ENCODE measurements at regions not wholly inside any gene's neighbourhood (a gene's known extent, or its start where the extent isn't known, plus 50 kb on each side); places are given as distances from the start of the nearest gene placed in this dataset.

DNA sequence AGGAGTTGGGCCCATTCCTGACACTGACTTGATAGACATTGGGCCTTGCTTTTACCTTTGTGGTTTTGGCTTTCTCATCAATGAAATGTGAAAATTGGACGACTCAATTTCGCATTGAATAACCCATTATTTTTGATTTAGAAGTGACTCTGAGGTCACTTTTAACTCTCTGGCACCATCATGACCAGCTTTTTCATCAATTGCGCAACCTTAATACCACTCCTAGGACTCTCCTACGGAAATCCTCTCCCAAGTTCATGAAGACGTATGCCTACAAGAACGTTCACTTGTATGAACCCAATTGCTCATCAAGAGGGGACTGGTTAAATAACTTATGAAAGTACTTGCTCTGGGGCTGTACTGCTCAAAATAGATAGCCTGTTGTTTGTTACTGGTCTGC lies 86.7 kb upstream of the CHD6 start:
- Histone ChIP-seq H3K27me3 (replicated peaks in 1 of 4; ENCODE audit: control insufficient read depth in 3 of 4, extremely low read depth in 1 of 4, insufficient read depth in 3 of 4, low read length in 3 of 4) (no peaks in the 10 kb centered on the region), H3K79me1 (ENCODE audit: low read depth, low read length) (no peaks in the 10 kb centered on the region), H3K18ac (ENCODE audit: extremely low read depth, low read length) (no peak overlapping the region), H3K4me2 (ENCODE audit: insufficient read depth in 1 of 2, low read depth in 2 of 2, low read length in 2 of 2) (no peak overlapping the region), H4K20me1 (replicated peaks in 1 of 2; ENCODE audit: control insufficient read depth in 1 of 2, insufficient read depth in 2 of 2, low read length in 2 of 2) (no peaks in the 10 kb centered on the region), H3K9ac (replicated peaks in 1 of 4; ENCODE audit: extremely low read depth in 1 of 4, low read depth in 3 of 4, low read length in 3 of 4) (no peak overlapping the region), H3K23me2 (ENCODE audit: low read depth, low read length) (no peaks in the 10 kb centered on the region), H3K9me3 (ENCODE audit: insufficient read depth in 2 of 2, low read depth in 1 of 2, low read length in 1 of 2) (no peaks in the 10 kb centered on the region), H3K4me3 (ENCODE audit: extremely low read depth in 1 of 4, insufficient read depth in 2 of 4, low read depth in 3 of 4, low read length in 4 of 4) (no peak overlapping the region), H2BK15ac (ENCODE audit: low read length) (no peak overlapping the region), H2BK20ac (ENCODE audit: low read length) (no peak overlapping the region), H4K91ac (replicated peaks; ENCODE audit: insufficient read length, low read length) (no peak overlapping the region), H2BK5ac (ENCODE audit: low read depth, low read length) (no peak overlapping the region), H3K27ac (ENCODE audit: low read depth, low read length) (no peak overlapping the region), H3K4ac (replicated peaks; ENCODE audit: insufficient read length, low read depth, low read length) (no peak overlapping the region), H2AK5ac (ENCODE audit: low read depth, low read length) (no peak overlapping the region), H3K23ac (ENCODE audit: insufficient read length) (no peak overlapping the region), H4K8ac (ENCODE audit: extremely low read depth, insufficient read depth, low read length) (no peak overlapping the region), H3K4me1 (replicated peaks in 1 of 4; ENCODE audit: control insufficient read depth in 3 of 4, insufficient read depth in 4 of 4, low read length in 3 of 4) (peaks cover 0 to 4% (median 3%) of the 10 kb centered on the region in 4 experiments; a peak in 3 of 7 replicates), H3K56ac (replicated peaks; ENCODE audit: insufficient read length, low read depth, low read length) (no peak overlapping the region), H2BK120ac (replicated peaks; ENCODE audit: low read depth, low read length) (no peak overlapping the region), H3K36me3 (ENCODE audit: control insufficient read depth in 2 of 4, insufficient read depth in 4 of 4, low read length in 3 of 4) (no peaks in the 10 kb centered on the region), H2BK12ac (ENCODE audit: low read depth, low read length) (no peak overlapping the region), H3K79me2 (ENCODE audit: control insufficient read depth in 1 of 2, insufficient read depth in 2 of 2, low read length in 2 of 2) (no peaks in the 10 kb centered on the region), H3K14ac (ENCODE audit: insufficient read length) (no peak overlapping the region), H4K5ac (ENCODE audit: insufficient read length, low read depth, low read length) (no peak overlapping the region), H2AFZ (ENCODE audit: low read length) (no peak overlapping the region)
- CTCF ChIA-PET (ENCODE audit: partially characterized antibody): interaction anchor here (1.1 to 1.3 kb wide), 2 partner anchors 7 to 11 kb away, joined by 3 to 5 read pairs; no protein-coding TSS in a partner anchor
- WGBS, 2 experiments (ENCODE audit: extremely low coverage in 1 of 2, insufficient coverage in 1 of 2, insufficient read length in 1 of 2, insufficient replicate concordance in 2 of 2, low coverage in 1 of 2, low lambda C conversion rate in 2 of 2, missing lambda C conversion rate in 1 of 2): 91% methylated on average over 6 of the region's 6 CpGs; no CpG with 5 or more reads in 1 of the 2 experiments
- peak; percentile 81 for TF ChIP-seq CEBPB (IDR thresholded peaks at IDR 0.05; ENCODE audit: low read depth, low read length)
- TF ChIP-seq RXRA (IDR thresholded peaks at IDR 0.05; ENCODE audit: insufficient read depth, low read depth, low read length): no peak
- DNase-seq (ENCODE audit: low read depth in 1 of 2, low spot score in 2 of 2) (no peak), FAIRE-seq (no peak)
- POLR2A ChIA-PET (ENCODE audit: partially characterized antibody): no interaction called here

Measured in H1 (cell line).